MV-4-11 (cell line): ENCODE measurements at regions not wholly inside any gene's neighbourhood (a gene's known extent, or its start where the extent isn't known, plus 50 kb on each side); places are given as distances from the start of the nearest gene placed in this dataset.

Experiments used
- DNase-seq: peaks from one replicate; lab custom pipeline; 2025; lab: John Stamatoyannopoulos, UW

DNA sequence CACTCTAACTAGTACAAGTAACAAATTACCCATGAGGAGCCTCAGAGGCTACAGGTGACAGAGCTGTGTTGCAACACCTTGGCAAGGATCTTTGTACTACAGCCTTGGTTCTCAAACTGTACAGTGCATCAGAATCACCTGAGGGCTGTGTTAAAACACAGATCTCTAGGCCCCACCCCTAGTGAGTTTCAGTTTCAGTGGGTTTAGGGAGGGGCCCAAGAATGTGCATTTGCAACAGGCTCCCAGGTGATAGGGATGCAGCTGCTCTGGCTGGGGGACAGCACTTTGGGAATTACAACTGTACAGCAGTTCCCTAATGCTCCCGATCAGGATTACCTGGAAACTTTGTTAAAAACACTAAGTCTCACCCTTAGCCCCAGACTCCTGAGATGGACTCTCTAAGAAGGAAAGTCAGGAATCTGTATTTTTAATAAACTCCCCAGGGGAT lies 66.1 kb upstream of the NR2F2 start:
- DNase-seq, result no peak

DNA sequence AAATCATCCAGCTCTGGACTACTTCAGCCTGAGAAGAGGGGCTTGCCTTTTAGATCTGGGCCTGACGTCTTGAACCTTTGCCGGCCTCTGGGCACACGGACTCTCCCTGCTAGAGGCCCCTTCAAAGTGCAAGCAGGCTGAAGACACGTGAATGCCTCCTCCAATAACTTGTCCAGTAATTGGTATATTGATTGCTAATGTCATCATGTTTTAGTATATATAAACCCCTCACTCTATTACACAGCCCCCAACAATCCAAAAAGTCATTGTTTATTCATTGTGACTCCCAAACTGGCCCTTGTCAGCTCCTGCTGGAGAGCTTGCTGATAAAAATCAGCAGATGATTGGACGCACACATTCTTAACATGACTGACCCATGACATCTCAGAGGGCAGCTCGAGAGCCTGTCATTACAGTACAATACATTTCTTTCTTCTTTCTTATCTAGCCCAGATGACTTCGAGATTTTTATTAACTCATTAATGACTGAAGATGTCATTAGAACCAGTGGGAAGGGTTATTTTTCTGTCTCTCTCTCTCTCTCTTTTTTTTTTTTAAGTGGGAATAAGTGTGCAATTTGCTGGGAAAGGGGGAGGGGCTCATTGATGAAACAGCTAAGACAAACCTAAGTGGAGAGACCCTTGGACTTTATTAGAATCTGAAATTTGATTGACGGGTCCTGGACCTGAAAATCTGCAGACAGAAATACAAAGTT lies 65.5 kb upstream of the NR2F2 start:
- no peak for DNase-seq

DNA sequence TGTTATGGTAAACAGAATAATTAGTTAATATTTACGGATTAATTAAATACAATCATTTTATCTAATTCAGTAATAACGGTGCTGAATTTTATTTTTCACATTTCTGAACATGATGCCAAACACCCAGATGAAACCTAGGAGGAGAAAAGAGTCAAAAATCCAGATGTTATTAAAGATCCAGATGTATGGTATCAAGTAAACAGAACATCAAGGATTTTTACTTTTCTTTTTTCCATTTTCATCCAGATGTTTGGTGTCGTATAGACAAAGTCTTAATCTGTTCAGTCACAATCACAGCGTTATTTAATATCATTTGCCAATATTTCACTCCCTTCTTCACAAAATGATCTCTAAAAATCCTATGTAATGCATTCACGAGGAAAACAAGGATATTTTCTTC lies 64.0 kb upstream of the NR2F2 start:
- DNase-seq, result no peak

DNA sequence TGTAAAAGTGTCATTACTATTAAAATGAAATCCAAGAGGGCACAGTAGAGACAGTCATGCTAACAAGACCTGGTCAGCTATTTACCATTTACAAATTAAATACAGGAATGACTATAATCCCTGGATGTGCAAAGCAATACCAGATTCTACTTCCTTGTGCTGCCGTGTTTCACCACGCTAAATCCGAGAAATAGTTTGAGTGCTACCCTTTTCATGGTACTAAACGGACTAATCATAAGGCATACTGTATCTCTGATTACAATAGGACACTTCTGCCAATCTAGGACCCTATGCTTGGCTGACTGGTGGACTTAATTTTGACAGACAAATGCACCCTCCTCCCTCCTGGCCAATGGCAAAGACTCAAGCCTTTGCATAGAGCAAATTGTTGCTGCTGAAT lies 63.0 kb upstream of the NR2F2 start:
- no peak for DNase-seq

DNA sequence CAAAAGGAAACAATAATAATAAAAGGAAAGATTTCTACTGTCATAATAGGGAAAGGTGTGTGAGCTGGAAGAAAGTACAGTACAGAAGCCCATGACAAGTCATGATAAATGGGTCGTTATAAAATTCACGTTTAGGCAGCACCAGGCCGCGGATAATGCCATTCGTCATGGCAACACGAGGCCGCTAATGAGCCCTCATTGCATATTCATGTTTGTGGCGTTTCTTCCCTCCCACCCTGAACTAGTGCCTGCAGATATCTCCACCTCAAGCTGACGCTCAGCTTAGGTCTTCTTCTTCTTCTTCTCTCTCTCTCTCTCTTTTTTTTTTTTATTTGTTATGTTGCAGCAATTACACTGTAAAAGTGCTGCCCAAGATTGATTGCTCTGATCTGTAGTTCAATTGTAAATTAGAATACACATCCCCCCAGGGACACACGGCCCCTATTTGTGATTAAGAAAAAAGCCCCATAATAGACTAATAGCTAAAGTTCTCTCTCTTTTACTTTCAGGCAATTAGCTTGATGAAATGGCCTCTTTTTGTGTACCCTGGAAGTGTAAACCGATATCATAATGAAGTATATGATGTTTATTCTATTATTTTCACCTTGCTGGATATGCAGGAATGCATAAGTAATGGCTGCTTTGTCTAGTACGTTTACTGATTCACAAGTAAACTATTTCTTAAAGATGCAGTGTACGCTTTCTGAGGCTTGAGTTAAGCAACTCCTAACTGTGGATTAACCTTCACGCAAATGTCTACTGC lies 61.9 kb upstream of the NR2F2 start:
- no peak for DNase-seq

DNA sequence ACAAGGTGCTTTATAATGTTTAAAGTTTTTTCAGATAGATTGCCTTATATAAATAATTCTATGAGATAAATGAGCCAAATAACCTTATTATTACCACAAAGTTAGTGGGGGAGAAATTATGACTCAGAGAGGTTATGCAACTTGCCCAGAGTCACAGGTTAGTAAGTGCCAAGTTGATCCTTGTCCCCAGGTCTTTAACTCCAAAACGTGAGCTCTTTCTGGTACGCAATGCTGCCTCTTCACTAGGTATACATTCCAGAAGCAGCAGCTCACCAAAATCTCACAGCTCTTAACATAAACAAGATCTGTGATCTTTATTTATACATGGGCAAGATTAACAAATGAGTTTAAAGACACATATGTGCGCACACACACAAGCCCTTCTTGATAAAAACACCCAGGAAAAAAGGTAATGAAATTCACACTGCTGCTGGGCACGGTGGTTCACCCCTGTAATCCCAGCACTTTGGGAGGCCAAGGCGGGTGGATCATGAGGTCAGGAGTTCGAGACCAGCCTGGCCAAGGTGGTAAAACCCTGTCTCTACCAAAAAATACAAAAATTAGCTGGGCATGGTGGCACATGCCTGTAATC lies 59.8 kb upstream of the NR2F2 start:
- DNase-seq, result no peak

DNA sequence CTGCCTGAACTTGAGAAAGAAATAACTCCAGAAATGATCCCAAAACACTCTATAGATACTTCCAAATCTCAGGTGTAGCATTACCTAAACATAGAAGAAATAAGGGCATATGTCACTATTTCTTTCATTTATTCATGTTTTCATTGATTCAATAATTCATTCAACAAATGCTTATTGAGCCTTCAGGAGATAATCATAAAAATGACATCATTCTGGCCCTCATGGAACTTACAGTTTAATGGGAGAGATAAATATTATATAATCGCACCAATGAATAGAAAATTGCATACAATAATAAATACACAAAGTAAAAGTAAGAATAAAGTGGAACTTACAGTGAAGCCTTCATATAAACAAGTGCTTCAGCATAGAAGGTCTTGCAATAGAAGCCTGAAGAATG lies 58.1 kb upstream of the NR2F2 start:
- no peak for DNase-seq

DNA sequence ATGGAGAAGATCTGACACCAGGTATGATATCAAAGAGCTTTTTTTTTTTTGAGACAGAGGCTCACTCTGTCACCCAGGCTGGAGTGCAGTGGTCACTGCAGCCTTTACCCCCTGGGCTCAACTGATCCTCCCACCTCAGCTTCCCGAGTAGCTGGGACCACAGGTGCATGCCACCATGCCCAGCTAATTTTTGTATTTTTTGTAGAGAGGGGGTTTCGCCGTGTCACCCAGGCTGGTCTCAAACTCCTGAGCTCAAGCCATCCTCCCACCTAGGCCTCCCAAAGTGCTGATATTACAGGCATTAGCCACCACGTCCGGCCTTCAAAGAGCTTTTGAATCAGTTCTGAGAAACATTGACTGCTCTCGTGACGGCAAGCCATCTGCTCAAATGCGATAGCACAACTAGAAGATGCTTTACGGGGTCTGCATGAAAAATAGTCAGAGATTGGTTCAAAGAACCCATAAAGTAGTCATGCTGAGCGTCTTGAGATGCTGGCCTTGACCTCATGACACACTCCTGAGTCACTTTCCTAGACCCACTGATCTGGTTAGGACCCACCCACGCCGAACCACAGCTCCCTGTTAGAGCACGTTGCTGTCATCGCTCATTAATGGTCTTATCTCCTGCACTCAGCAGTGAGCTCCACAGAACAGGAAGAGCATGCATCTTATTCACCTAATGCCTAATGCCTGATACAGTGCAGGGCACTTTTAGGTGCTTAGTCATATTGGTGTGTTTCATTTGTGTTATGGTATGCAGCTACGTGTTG lies 57.0 kb upstream of the NR2F2 start:
- no peak for DNase-seq

DNA sequence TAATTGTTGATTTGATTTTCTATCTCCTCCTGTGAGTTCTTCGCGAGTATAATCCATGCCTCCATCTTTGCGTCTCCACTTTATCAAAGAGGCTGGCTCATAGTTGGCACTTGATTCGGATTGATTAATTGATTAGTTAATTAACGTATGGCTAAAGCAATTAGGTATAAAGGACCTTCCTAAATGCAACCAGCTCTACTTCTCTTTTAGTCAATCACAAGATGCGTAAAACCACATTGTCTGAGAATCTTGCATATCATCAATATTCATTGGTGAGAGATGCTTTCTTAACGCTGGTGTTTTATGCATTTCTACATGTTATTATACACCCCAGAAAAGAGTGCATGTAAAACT lies 56.4 kb upstream of the NR2F2 start:
- no peak for DNase-seq

DNA sequence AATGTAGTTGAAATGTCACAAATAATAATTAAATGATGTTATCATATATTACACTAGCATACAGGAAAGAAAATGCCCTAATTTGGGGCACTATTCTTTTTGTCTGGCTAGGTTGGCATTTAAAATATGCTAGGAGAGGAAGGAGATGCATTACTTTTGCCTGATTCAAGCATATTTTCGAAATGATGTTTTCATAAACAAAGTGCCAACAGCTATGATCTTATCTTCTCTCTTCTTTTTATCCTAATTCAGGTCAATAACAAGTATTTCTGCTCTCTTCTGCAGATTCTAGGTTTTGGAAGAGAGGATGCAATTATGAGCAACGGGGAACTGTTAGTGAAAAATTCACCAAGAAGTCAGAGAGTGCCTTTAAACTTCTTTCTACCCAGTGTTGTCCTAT lies 55.8 kb upstream of the NR2F2 start:
- DNase-seq, result no peak

DNA sequence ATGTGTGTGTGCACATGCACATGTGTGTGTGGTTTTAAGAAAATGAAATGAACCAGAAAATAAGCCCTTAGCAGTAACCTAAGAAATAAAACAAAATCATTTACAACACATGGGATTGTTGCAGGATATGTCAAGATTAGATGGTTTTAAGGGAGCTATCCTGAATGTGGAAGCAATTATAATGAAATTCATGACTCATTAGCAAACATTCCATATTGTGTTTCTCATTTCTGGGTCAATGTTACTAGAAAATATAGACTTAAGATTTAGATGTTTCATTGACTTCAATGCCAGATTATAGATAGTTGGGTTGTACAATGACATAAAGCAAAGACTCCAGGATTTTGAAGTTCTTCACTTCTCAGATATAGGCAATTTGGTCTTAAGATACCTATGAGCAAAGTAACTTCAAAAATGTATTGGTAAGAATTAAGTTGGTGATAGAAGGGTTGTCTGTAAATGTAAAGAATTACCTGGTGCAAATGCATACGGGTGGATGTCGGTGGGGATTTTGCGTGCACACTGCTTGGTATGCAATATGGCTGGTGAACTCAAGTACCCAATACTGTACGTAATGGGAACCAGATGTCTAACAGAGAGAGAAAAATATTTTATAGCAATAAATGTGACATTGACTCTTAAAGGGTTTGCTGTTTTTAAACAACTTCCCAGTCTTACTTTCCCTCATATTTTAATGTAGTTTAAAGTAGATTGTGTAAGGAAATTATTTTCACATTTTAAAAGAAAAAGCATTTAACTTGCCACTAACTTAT lies 53.9 kb upstream of the NR2F2 start:
- no peak for DNase-seq
